Neural cell (in vitro differentiated cells): ENCODE measurements at regions not wholly inside any gene's neighbourhood (a gene's known extent, or its start where the extent isn't known, plus 50 kb on each side); places are given as distances from the start of the nearest gene placed in this dataset.

Experiments used
- H2AFZ ChIP-seq: fragments of 200-600, 300-800 bp; sonication (generic), shearing (Covaris generic); 2 replicates; pipeline ENCODE4 v1.6.0; 2014; ENCODE audit warnings: low read depth, mild to moderate bottlenecking, antibody characterized with exemption, low read length, moderate library complexity
- H3F3A ChIP-seq: fragments of 200-600 bp; shearing (Covaris generic); 2 replicates; pipeline ENCODE4 v1.6.1; 2016; ENCODE audit warnings: mild to moderate bottlenecking, moderate library complexity, mixed read lengths, antibody characterized with exemption, low read length; ENCODE audit not compliant: insufficient read depth, poor library complexity, severe bottlenecking
- H3K27ac ChIP-seq: fragments of 200-600, 300-800 bp; sonication (generic), shearing (Covaris generic); 2 replicates; pipeline ENCODE4 v1.5.1; 2014; ENCODE audit warnings: mild to moderate bottlenecking, low read length, moderate library complexity
- H3K27me3 ChIP-seq: fragments of 300-800, 200-600 bp; sonication (generic), shearing (Covaris generic); 2 replicates; pipeline ENCODE4 v1.6.0; 2014; ENCODE audit warnings: mild to moderate bottlenecking, low read depth, low read length, moderate library complexity; ENCODE audit not compliant: insufficient read depth
- H3K36me3 ChIP-seq: fragments of 300-800, 200-600 bp; sonication (generic), shearing (Covaris generic); 2 replicates; pipeline ENCODE4 v1.5.1; 2014; ENCODE audit warnings: mild to moderate bottlenecking, antibody characterized with exemption, low read length, moderate library complexity; ENCODE audit not compliant: insufficient read depth
- H3K4me2 ChIP-seq: fragments of 300-800, 200-600 bp; sonication (generic), shearing (Covaris generic); 2 replicates; pipeline ENCODE4 v1.6.0; 2014; ENCODE audit warnings: mild to moderate bottlenecking, low read length
- H3K4me3 ChIP-seq: fragments of 300-800, 200-600 bp; sonication (generic), shearing (Covaris generic); 2 replicates; pipeline ENCODE4 v1.5.1; 2014; ENCODE audit warnings: mild to moderate bottlenecking, low read length, moderate library complexity
- H3K79me2 ChIP-seq: fragments of 200-600 bp; shearing (Covaris generic); replicated peaks from 2 replicates; pipeline ENCODE4 v1.6.0; 2014; ENCODE audit warnings: mild to moderate bottlenecking, low read length, moderate library complexity; ENCODE audit not compliant: insufficient read depth
- H3K9ac ChIP-seq: fragments of 300-800, 200-600 bp; sonication (generic), shearing (Covaris generic); 2 replicates; pipeline ENCODE4 v1.6.1; 2016; ENCODE audit warnings: mild to moderate bottlenecking, low read length, mixed read lengths
- H3K9me2 ChIP-seq: fragments of 200-600 bp; shearing (Covaris generic); 2 replicates; pipeline ENCODE4 v1.6.1; 2016; ENCODE audit warnings: mild to moderate bottlenecking, low read length, mixed read lengths; ENCODE audit not compliant: insufficient read depth
- H3K9me3 ChIP-seq: fragments of 200-600, 300-800 bp; sonication (generic), shearing (Covaris generic); 2 replicates; pipeline ENCODE4 v1.6.1; 2016; ENCODE audit warnings: mild to moderate bottlenecking, mixed run types, low read length, moderate library complexity, mixed read lengths
- H4K20me1 ChIP-seq: fragments of 200-600 bp; shearing (Covaris generic); 2 replicates; pipeline ENCODE4 v1.6.1; 2016; ENCODE audit warnings: mild to moderate bottlenecking, mixed run types; ENCODE audit not compliant: insufficient read depth
- CTCF ChIP-seq: fragments of 450-650 bp; IDR thresholded peaks from 2 replicates; pipeline ENCODE4 v1.5.1; 2014; ENCODE audit warnings: antibody characterized with exemption, mild to moderate bottlenecking, moderate library complexity; ENCODE audit not compliant: poor library complexity, severe bottlenecking
- EP300 ChIP-seq: fragments of 450-650 bp; conservative IDR thresholded peaks from 2 replicates; pipeline ENCODE4 v1.6.1; 2014; ENCODE audit warnings: antibody characterized with exemption, mild to moderate bottlenecking, moderate library complexity; ENCODE audit not compliant: poor library complexity, severe bottlenecking
- EZH2 ChIP-seq: fragments of 200-600, 300-800 bp; shearing (Covaris generic), sonication (generic); IDR thresholded peaks from 2 replicates; pipeline ENCODE4 v1.6.1; 2014; ENCODE audit warnings: antibody characterized with exemption, low read length, borderline replicate concordance, mild to moderate bottlenecking; ENCODE audit not compliant: insufficient read depth, poor library complexity, severe bottlenecking
- MXI1 ChIP-seq: fragments of 450-650 bp; conservative IDR thresholded peaks from 2 replicates; pipeline ENCODE4 v1.6.1; 2014; ENCODE audit warnings: antibody characterized with exemption, mild to moderate bottlenecking; ENCODE audit not compliant: poor library complexity, severe bottlenecking
- POLR2AphosphoS5 ChIP-seq: IDR thresholded peaks from 2 replicates; pipeline ENCODE4 v1.6.1; 2012
- RAD21 ChIP-seq: fragments of 450-650 bp; conservative IDR thresholded peaks from 2 replicates; pipeline ENCODE4 v1.6.1; 2014; ENCODE audit warnings: antibody characterized with exemption, mild to moderate bottlenecking, moderate library complexity
- REST ChIP-seq: IDR thresholded peaks from 2 replicates; pipeline ENCODE4 v1.6.1; 2012; ENCODE audit warnings: borderline replicate concordance
- SMC3 ChIP-seq: fragments of 450-650 bp; conservative IDR thresholded peaks from 2 replicates; pipeline ENCODE4 v1.6.1; 2014; ENCODE audit warnings: antibody characterized with exemption, mild to moderate bottlenecking, moderate library complexity; ENCODE audit not compliant: poor library complexity
- TAF1 ChIP-seq: IDR thresholded peaks from 2 replicates; pipeline ENCODE4 v1.6.1; 2012; ENCODE audit warnings: low read depth

- no peaks in the 10 kb centered on the region for H3K36me3 ChIP-seq
Measured at GRCh38 chr13:22403144-22403543, 732.3 kb downstream of the FGF9 start.

GRCh38 chr13:22405891-22406290 is 735.0 kb downstream of the FGF9 start:
- no peak overlapping the region for H3K4me3 ChIP-seq
- no peak overlapping the region for H3K9ac ChIP-seq
- H2AFZ ChIP-seq: no peak overlapping the region
- no peaks in the 10 kb centered on the region for H3K27me3 ChIP-seq
- H3K4me2 ChIP-seq: no peak overlapping the region
- no peaks in the 10 kb centered on the region for H3K36me3 ChIP-seq
- H4K20me1 ChIP-seq: no peaks in the 10 kb centered on the region
- no peaks in the 10 kb centered on the region for H3K79me2 ChIP-seq
- H3K9me2 ChIP-seq: no peaks in the 10 kb centered on the region
- H3K9me3 ChIP-seq: no peaks in the 10 kb centered on the region
- no peak overlapping the region for H3K27ac ChIP-seq
- no peaks in the 10 kb centered on the region for H3F3A ChIP-seq
- TF ChIP-seq MXI1: no peak
- TF ChIP-seq POLR2AphosphoS5: no peak
- TF ChIP-seq TAF1: no peak
- no peak for TF ChIP-seq EZH2
- no peak for TF ChIP-seq SMC3
- TF ChIP-seq RAD21: no peak
- no peak for TF ChIP-seq REST
- no peak for TF ChIP-seq EP300

More at GRCh38 chr13:22403144-22403543, 732.3 kb downstream of the FGF9 start:
- Histone ChIP-seq H3K9ac (no peak overlapping the region), H3K9me3 (no peaks in the 10 kb centered on the region), H2AFZ (no peak overlapping the region), H3K4me2 (no peak overlapping the region), H3F3A (no peaks in the 10 kb centered on the region), H3K27ac (no peak overlapping the region), H3K4me3 (no peak overlapping the region), H4K20me1 (no peaks in the 10 kb centered on the region), H3K9me2 (no peaks in the 10 kb centered on the region), H3K79me2 (no peaks in the 10 kb centered on the region), H3K27me3 (no peaks in the 10 kb centered on the region)
- TF ChIP-seq REST (no peak), CTCF (no peak), POLR2AphosphoS5 (no peak), RAD21 (no peak), MXI1 (no peak), SMC3 (no peak), EP300 (no peak), EZH2 (no peak)
